Ishikawa (cell line): ENCODE measurements at regions not wholly inside any gene's neighbourhood (a gene's known extent, or its start where the extent isn't known, plus 50 kb on each side); places are given as distances from the start of the nearest gene placed in this dataset.

Experiments
- CEBPB ChIP-seq: IDR thresholded peaks from 2 replicates; pipeline ENCODE4 v1.6.1; 2012
- CREB1 ChIP-seq: IDR thresholded peaks from 2 replicates; pipeline ENCODE4 v1.6.1; 2012; ENCODE audit warnings: low read depth
- EGR1 ChIP-seq: IDR thresholded peaks from 2 replicates; pipeline ENCODE4 v1.6.1; 2012
- EP300 ChIP-seq: IDR thresholded peaks from 2 replicates; pipeline ENCODE4 v1.6.1; 2012; ENCODE audit warnings: borderline replicate concordance
- RAD21 ChIP-seq: IDR thresholded peaks from 2 replicates; pipeline ENCODE4 v1.6.1; 2012; ENCODE audit warnings: low read depth
- TAF1 ChIP-seq: IDR thresholded peaks from 2 replicates; pipeline ENCODE4 v1.6.1; 2012; ENCODE audit warnings: low read depth, mild to moderate bottlenecking
- YY1 ChIP-seq: IDR thresholded peaks from 2 replicates; pipeline ENCODE4 v1.6.1; 2012; ENCODE audit warnings: low read depth
- ZBTB7A ChIP-seq: IDR thresholded peaks from 2 replicates; pipeline ENCODE4 v1.6.1; 2012; ENCODE audit warnings: low read depth
- TF ChIP-seq, protein P1 (sequence below): IDR thresholded peaks from 2 replicates; pipeline ENCODE4 v1.6.1; 2012; ENCODE audit warnings: low read depth, mild to moderate bottlenecking
- TF ChIP-seq, protein P2 (sequence below): IDR thresholded peaks from 2 replicates; pipeline ENCODE4 v1.6.1; 2012
- TF ChIP-seq, protein P3 (sequence below): IDR thresholded peaks from 2 replicates; pipeline ENCODE4 v1.6.1; 2012

DNA sequence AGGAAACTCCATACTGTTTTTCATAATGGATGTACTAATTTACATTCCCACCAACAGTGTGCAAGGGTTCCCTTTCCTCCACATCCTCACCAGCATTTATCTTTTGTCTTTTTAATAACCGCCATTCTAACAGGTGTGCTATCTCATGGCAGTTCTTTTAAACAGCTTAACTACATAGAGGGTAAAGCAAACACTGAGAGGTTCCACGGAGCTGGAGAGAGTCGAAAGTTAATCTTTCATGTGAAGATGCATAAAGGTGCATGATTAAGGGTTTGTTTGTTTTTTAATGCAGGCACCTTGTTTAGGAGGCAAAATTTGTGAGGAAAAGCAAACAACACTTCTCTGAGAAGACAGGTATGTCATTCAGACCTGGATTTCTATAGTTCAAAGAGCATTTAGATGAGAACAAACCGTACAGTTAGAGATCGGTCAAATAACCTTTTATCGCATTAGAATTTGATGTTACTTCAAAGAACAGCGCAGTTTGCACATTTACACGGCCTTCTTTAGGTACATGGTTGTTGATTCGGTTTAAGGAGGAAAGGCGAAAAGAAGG lies 193.9 kb downstream of the RBM26 start:
- no peak for TF ChIP-seq EP300
- TF ChIP-seq RAD21: no peak
- TF ChIP-seq YY1: no peak
- TF ChIP-seq TAF1: no peak
- TF ChIP-seq, protein P1, sequence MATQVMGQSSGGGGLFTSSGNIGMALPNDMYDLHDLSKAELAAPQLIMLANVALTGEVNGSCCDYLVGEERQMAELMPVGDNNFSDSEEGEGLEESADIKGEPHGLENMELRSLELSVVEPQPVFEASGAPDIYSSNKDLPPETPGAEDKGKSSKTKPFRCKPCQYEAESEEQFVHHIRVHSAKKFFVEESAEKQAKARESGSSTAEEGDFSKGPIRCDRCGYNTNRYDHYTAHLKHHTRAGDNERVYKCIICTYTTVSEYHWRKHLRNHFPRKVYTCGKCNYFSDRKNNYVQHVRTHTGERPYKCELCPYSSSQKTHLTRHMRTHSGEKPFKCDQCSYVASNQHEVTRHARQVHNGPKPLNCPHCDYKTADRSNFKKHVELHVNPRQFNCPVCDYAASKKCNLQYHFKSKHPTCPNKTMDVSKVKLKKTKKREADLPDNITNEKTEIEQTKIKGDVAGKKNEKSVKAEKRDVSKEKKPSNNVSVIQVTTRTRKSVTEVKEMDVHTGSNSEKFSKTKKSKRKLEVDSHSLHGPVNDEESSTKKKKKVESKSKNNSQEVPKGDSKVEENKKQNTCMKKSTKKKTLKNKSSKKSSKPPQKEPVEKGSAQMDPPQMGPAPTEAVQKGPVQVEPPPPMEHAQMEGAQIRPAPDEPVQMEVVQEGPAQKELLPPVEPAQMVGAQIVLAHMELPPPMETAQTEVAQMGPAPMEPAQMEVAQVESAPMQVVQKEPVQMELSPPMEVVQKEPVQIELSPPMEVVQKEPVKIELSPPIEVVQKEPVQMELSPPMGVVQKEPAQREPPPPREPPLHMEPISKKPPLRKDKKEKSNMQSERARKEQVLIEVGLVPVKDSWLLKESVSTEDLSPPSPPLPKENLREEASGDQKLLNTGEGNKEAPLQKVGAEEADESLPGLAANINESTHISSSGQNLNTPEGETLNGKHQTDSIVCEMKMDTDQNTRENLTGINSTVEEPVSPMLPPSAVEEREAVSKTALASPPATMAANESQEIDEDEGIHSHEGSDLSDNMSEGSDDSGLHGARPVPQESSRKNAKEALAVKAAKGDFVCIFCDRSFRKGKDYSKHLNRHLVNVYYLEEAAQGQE: no peak
- no peak for TF ChIP-seq ZBTB7A
- TF ChIP-seq, protein P2, sequence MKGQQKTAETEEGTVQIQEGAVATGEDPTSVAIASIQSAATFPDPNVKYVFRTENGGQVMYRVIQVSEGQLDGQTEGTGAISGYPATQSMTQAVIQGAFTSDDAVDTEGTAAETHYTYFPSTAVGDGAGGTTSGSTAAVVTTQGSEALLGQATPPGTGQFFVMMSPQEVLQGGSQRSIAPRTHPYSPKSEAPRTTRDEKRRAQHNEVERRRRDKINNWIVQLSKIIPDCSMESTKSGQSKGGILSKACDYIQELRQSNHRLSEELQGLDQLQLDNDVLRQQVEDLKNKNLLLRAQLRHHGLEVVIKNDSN: no peak
- TF ChIP-seq, protein P3, sequence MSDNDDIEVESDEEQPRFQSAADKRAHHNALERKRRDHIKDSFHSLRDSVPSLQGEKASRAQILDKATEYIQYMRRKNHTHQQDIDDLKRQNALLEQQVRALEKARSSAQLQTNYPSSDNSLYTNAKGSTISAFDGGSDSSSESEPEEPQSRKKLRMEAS: no peak
- TF ChIP-seq CEBPB: no peak
- TF ChIP-seq CREB1: no peak
- no peak for TF ChIP-seq EGR1
